Subcutaneous abdominal adipose tissue (tissue), 5 donors: ENCODE measurements at regions not wholly inside any gene's neighbourhood (a gene's known extent, or its start where the extent isn't known, plus 50 kb on each side); places are given as distances from the start of the nearest gene placed in this dataset.
"Not testable (repeated sequence)": the region's sequence is repeated elsewhere in the genome, so short reads cannot be mapped to it uniquely, and the experiment has no call there.

Source experiments
- H3K27ac ChIP-seq: one replicate; pipeline ENCODE4 v1.7.0; 2013; ENCODE audit warnings: low read depth, mild to moderate bottlenecking, inconsistent platforms, low read length, moderate library complexity
- H3K27me3 ChIP-seq, 5 donors: one replicate each; pipeline ENCODE4 v1.7.0; 2013; ENCODE audit warnings: low read length in 5 of 5, inconsistent platforms in 1 of 5; ENCODE audit not compliant: control insufficient read depth in 5 of 5, insufficient read depth in 4 of 5
- H3K36me3 ChIP-seq, 5 donors: one replicate each; pipeline ENCODE4 v1.7.0; 2013; ENCODE audit warnings: low read length in 5 of 5; ENCODE audit not compliant: control insufficient read depth in 5 of 5, insufficient read depth in 5 of 5
- H3K4me1 ChIP-seq, 5 donors: one replicate each; pipeline ENCODE4 v1.7.0; 2013; ENCODE audit warnings: low read length in 5 of 5, mild to moderate bottlenecking in 3 of 5, moderate library complexity in 1 of 5; ENCODE audit not compliant: control insufficient read depth in 5 of 5, insufficient read depth in 5 of 5
- H3K4me3 ChIP-seq, 5 donors: one replicate each; pipeline ENCODE4 v1.7.0; 2013; ENCODE audit warnings: low read length in 5 of 5, low read depth in 1 of 5
- H3K9ac ChIP-seq, 5 donors: one replicate each; pipeline ENCODE4 v1.7.0; 2013; ENCODE audit warnings: low read length in 5 of 5, mild to moderate bottlenecking in 4 of 5, moderate library complexity in 3 of 5
- H3K9me3 ChIP-seq, 5 donors: one replicate each; pipeline ENCODE4 v1.7.0; 2013; ENCODE audit warnings: low read length in 5 of 5; ENCODE audit not compliant: control insufficient read depth in 5 of 5
- donor health status: healthy.
- donor health status: healthy.
- donor health status: healthy.
- donor health status: healthy.
- donor health status: healthy.

- Histone ChIP-seq H3K27ac (no peak overlapping the region), H3K4me1 (peaks cover 0 to 9% (median 0%) of the 10 kb centered on the region in 5 donors)
These were observed 356.1 kb downstream of the TMEM167A start for GRCh38 chr5:82721087-82721410.

GRCh38 chr5:82720213-82721086 is 356.7 kb downstream of the TMEM167A start:
- Histone ChIP-seq H3K9me3 (no peaks in the 10 kb centered on the region), H3K9ac (no peak overlapping the region), H3K4me3 (no peak overlapping the region), H3K27ac (no peak overlapping the region), H3K27me3 (no peaks in the 10 kb centered on the region), H3K4me1 (peaks cover 0 to 9% (median 0%) of the 10 kb centered on the region in 5 donors), H3K36me3 (no peaks in the 10 kb centered on the region)

More at GRCh38 chr5:82721087-82721410, 356.1 kb downstream of the TMEM167A start:
- Histone ChIP-seq H3K4me3 (no peak overlapping the region), H3K9me3 (no peaks in the 10 kb centered on the region), H3K27me3 (no peaks in the 10 kb centered on the region), H3K9ac (no peak overlapping the region), H3K36me3 (no peaks in the 10 kb centered on the region)

- H3K27ac ChIP-seq, result no peak overlapping the region
- no peaks in the 10 kb centered on the region for H3K27me3 ChIP-seq
- H3K9me3 ChIP-seq, result no peaks in the 10 kb centered on the region
- H3K4me3 ChIP-seq, result no peak overlapping the region
- H3K9ac ChIP-seq, result no peak overlapping the region
- no peaks in the 10 kb centered on the region for H3K36me3 ChIP-seq
- H3K4me1 ChIP-seq, result peaks cover 0 to 9% (median 0%) of the 10 kb centered on the region in 5 donors
These were observed 357.8 kb downstream of the TMEM167A start for GRCh38 chr5:82719368-82719767.

- Histone ChIP-seq H3K4me1 (peaks cover 0 to 9% (median 0%) of the 10 kb centered on the region in 5 donors), H3K36me3 (no peaks in the 10 kb centered on the region), H3K27ac (no peak overlapping the region), H3K27me3 (no peaks in the 10 kb centered on the region), H3K9ac (no peak overlapping the region), H3K9me3 (no peaks in the 10 kb centered on the region), H3K4me3 (no peak overlapping the region)
These were observed 359.5 kb downstream of the TMEM167A start for GRCh38 chr5:82717738-82718137.

- H3K9me3 ChIP-seq, H3K9ac ChIP-seq, H3K4me3 ChIP-seq, H3K27ac ChIP-seq, H3K27me3 ChIP-seq, H3K4me1 ChIP-seq, H3K36me3 ChIP-seq: not testable (repeated sequence)
These were observed 362.5 kb downstream of the TMEM167A start for GRCh38 chr5:82714732-82715131.

GRCh38 chr5:82713811-82714210 is 363.4 kb downstream of the TMEM167A start:
- H3K9me3 ChIP-seq, result no peaks in the 10 kb centered on the region
- H3K27ac ChIP-seq, result no peak overlapping the region
- no peak overlapping the region for H3K4me3 ChIP-seq
- H3K9ac ChIP-seq, result no peak overlapping the region
- no peaks in the 10 kb centered on the region for H3K4me1 ChIP-seq
- no peaks in the 10 kb centered on the region for H3K36me3 ChIP-seq
- no peaks in the 10 kb centered on the region for H3K27me3 ChIP-seq

GRCh38 chr5:82707741-82708140 is 369.5 kb downstream of the TMEM167A start:
- Histone ChIP-seq H3K36me3 (no peaks in the 10 kb centered on the region), H3K27ac (no peak overlapping the region), H3K4me3 (no peak overlapping the region), H3K9me3 (peaks cover 0 to 4% (median 0%) of the 10 kb centered on the region in 5 donors), H3K9ac (no peak overlapping the region), H3K27me3 (no peaks in the 10 kb centered on the region), H3K4me1 (no peaks in the 10 kb centered on the region)

GRCh38 chr5:82704381-82704780 is 372.8 kb downstream of the TMEM167A start:
- H3K27me3 ChIP-seq, result no peaks in the 10 kb centered on the region
- H3K9ac ChIP-seq, result no peak overlapping the region
- H3K4me3 ChIP-seq, result no peak overlapping the region
- no peaks in the 10 kb centered on the region for H3K36me3 ChIP-seq
- peaks cover 0 to 4% (median 0%) of the 10 kb centered on the region in 5 donors for H3K9me3 ChIP-seq
- no peak overlapping the region for H3K27ac ChIP-seq
- no peaks in the 10 kb centered on the region for H3K4me1 ChIP-seq

GRCh38 chr5:82702046-82702445 is 375.1 kb downstream of the TMEM167A start:
- no peaks in the 10 kb centered on the region for H3K36me3 ChIP-seq
- H3K27ac ChIP-seq, result no peak overlapping the region
- H3K4me3 ChIP-seq, result no peak overlapping the region
- no peaks in the 10 kb centered on the region for H3K4me1 ChIP-seq
- peaks cover 0 to 4% (median 0%) of the 10 kb centered on the region in 5 donors for H3K9me3 ChIP-seq
- no peak overlapping the region for H3K9ac ChIP-seq
- H3K27me3 ChIP-seq, result no peaks in the 10 kb centered on the region

- Histone ChIP-seq H3K4me1 (no peaks in the 10 kb centered on the region), H3K27me3 (no peaks in the 10 kb centered on the region), H3K36me3 (no peaks in the 10 kb centered on the region), H3K4me3 (no peak overlapping the region), H3K9me3 (no peaks in the 10 kb centered on the region), H3K9ac (no peak overlapping the region), H3K27ac (no peak overlapping the region)
These were observed 377.5 kb downstream of the TMEM167A start for GRCh38 chr5:82699737-82700136.
